B cell (primary cell): ENCODE measurements at regions not wholly inside any gene's neighbourhood (a gene's known extent, or its start where the extent isn't known, plus 50 kb on each side); places are given as distances from the start of the nearest gene placed in this dataset.

Experiments used
- EZH2 ChIP-seq: IDR thresholded peaks from 2 replicates; pipeline ENCODE4 v1.6.1; 2012; ENCODE audit warnings: borderline replicate concordance, low read depth, mild to moderate bottlenecking, moderate library complexity, low read length; ENCODE audit not compliant: insufficient read depth, poor library complexity, severe bottlenecking
- TF ChIP-seq, protein P1 (sequence below): fragments of 200-600 bp; IDR thresholded peaks from one replicate; pipeline ENCODE4 v1.8.0; 2022; ENCODE audit warnings: antibody characterized with exemption, mild to moderate bottlenecking

DNA sequence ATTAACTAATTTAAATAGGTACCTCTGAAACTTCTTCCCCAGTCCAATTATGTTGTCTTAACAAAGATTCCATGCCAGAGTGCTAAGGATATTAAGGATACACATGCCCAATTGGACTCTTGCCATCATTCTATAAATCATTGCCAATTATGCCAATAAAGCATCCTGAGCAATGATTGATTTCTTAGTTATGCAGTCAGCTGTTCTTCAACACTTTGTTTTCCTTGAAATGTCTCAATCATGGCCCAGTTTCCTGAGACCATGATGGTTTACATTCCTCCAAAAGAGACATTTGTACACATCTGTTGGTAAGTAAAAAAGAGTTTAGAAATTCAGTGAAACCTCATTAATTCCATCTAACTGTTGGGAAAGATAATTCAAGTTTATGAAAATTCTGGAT is 180.4 kb upstream of the PKN2 start:
- TF ChIP-seq, protein P1, sequence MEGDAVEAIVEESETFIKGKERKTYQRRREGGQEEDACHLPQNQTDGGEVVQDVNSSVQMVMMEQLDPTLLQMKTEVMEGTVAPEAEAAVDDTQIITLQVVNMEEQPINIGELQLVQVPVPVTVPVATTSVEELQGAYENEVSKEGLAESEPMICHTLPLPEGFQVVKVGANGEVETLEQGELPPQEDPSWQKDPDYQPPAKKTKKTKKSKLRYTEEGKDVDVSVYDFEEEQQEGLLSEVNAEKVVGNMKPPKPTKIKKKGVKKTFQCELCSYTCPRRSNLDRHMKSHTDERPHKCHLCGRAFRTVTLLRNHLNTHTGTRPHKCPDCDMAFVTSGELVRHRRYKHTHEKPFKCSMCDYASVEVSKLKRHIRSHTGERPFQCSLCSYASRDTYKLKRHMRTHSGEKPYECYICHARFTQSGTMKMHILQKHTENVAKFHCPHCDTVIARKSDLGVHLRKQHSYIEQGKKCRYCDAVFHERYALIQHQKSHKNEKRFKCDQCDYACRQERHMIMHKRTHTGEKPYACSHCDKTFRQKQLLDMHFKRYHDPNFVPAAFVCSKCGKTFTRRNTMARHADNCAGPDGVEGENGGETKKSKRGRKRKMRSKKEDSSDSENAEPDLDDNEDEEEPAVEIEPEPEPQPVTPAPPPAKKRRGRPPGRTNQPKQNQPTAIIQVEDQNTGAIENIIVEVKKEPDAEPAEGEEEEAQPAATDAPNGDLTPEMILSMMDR, result no peak
- TF ChIP-seq EZH2, result no peak
